Brain microvascular endothelial cell (primary cell): ENCODE measurements at regions not wholly inside any gene's neighbourhood (a gene's known extent, or its start where the extent isn't known, plus 50 kb on each side); places are given as distances from the start of the nearest gene placed in this dataset.
A peak's percentile ranks its signal among the peaks of the same experiment; 100 is the strongest.
"Not testable (repeated sequence)": the region's sequence is repeated elsewhere in the genome, so short reads cannot be mapped to it uniquely, and the experiment has no call there.

Experiments used
- DNase-seq: peaks from one replicate; pipeline ENCODE4 v3.0.0-alpha.2; 2020
- H3K27ac ChIP-seq: fragments of 250-450 bp; sonication (Bioruptor Pico); 2 replicates; pipeline ENCODE4 v1.5.1; 2020; ENCODE audit warnings: mild to moderate bottlenecking, moderate library complexity
- H3K27me3 ChIP-seq: fragments of 250-450 bp; sonication (Bioruptor Pico); replicated peaks from 2 replicates; pipeline ENCODE4 v1.5.1; 2020; ENCODE audit warnings: mild to moderate bottlenecking
- H3K36me3 ChIP-seq: fragments of 250-450 bp; sonication (Bioruptor Pico); replicated peaks from 2 replicates; pipeline ENCODE4 v1.5.1; 2020; ENCODE audit warnings: mild to moderate bottlenecking
- H3K4me3 ChIP-seq: 2 replicates; pipeline ENCODE4 v1.5.1; 2011; ENCODE audit warnings: low read depth, mild to moderate bottlenecking, control low read depth, low read length, moderate library complexity
- CTCF ChIP-seq: IDR thresholded peaks from 2 replicates; pipeline ENCODE4 v1.5.1; 2011; ENCODE audit warnings: low read depth, mild to moderate bottlenecking, moderate library complexity, low read length, control low read depth, inconsistent platforms; ENCODE audit errors: missing control alignments
- in situ Hi-C: cut with HindIII; loops from 2 replicates; pipeline ENCODE4 v1.10.0; 2017; ENCODE audit warnings: low sequenced_read_pairs, low pct_ligation_motif_present

- in situ Hi-C loops = no loop called here
- H3K4me3 ChIP-seq = no peak overlapping the region
- no peak for TF ChIP-seq CTCF
- no peak overlapping the region for H3K27ac ChIP-seq
- no peaks in the 10 kb centered on the region for H3K36me3 ChIP-seq
- no peaks in the 10 kb centered on the region for H3K27me3 ChIP-seq
- no peak for DNase-seq
These were observed 1693.9 kb downstream of the SI start for GRCh38 chr3:163384383-163384782.

GRCh38 chr3:163382183-163382582 lies 1696.1 kb downstream of the SI start:
- Histone ChIP-seq H3K27ac (no peak overlapping the region), H3K27me3 (no peaks in the 10 kb centered on the region), H3K36me3 (no peaks in the 10 kb centered on the region), H3K4me3 (no peak overlapping the region)
- no peak for TF ChIP-seq CTCF
- in situ Hi-C loops = no loop called here
- DNase-seq = no peak

GRCh38 chr3:163368168-163368567 lies 1710.1 kb downstream of the SI start:
- in situ Hi-C loops = no loop called here
- no peak overlapping the region for H3K4me3 ChIP-seq
- no peaks in the 10 kb centered on the region for H3K27me3 ChIP-seq
- no peak overlapping the region for H3K27ac ChIP-seq
- no peak for TF ChIP-seq CTCF
- H3K36me3 ChIP-seq = no peaks in the 10 kb centered on the region
- peak; percentile 28 for DNase-seq

GRCh38 chr3:163364717-163365116 lies 1713.6 kb downstream of the SI start:
- no peak overlapping the region for H3K27ac ChIP-seq
- TF ChIP-seq CTCF = no peak
- in situ Hi-C loops = no loop called here
- no peaks in the 10 kb centered on the region for H3K36me3 ChIP-seq
- DNase-seq = no peak
- no peaks in the 10 kb centered on the region for H3K27me3 ChIP-seq
- H3K4me3 ChIP-seq = no peak overlapping the region

GRCh38 chr3:163362151-163362550 lies 1716.1 kb downstream of the SI start:
- in situ Hi-C loops = no loop called here
- no peak for TF ChIP-seq CTCF
- DNase-seq = no peak
- Histone ChIP-seq H3K4me3 (no peak overlapping the region), H3K27ac (no peak overlapping the region), H3K27me3 (no peaks in the 10 kb centered on the region), H3K36me3 (no peaks in the 10 kb centered on the region)

GRCh38 chr3:163361357-163361878 lies 1716.9 kb downstream of the SI start:
- H3K27ac ChIP-seq, H3K36me3 ChIP-seq, DNase-seq, H3K27me3 ChIP-seq, H3K4me3 ChIP-seq, in situ Hi-C loops: not testable (repeated sequence)
